ENCODE measurements at regions not wholly inside any gene's neighbourhood (a gene's known extent, or its start where the extent isn't known, plus 50 kb on each side); places are given as distances from the start of the nearest gene placed in this dataset.

DNA sequence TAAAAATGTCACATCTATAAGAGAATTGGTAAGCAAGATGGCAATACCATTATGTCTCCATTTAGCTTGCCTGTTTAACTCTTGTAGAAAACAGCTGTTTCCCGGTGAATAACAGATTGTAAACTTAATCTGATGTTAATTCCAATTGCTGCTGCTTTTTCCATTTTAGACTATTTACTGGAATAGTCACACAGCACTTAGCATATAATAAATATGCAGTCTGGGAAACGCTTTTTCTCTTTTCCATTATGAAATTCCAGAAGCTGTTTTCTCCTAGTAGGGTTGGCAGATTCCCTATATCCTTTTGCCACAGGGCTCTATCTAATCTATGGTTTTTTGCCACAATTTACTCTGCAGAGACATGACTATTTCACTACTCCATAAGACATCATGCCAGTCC lies 148.0 kb downstream of the CEMIP2 start:
- Histone ChIP-seq H3K4me3 (ENCODE audit: low read length) (no peak overlapping the region), H3K4me1 (ENCODE audit: low read length) (no peaks in the 10 kb centered on the region), H3K27ac (ENCODE audit: low read length) (no peak overlapping the region), H3K9ac (ENCODE audit: low read length) (no peak overlapping the region), H3K79me2 (ENCODE audit: low read length) (no peaks in the 10 kb centered on the region), H2AFZ (ENCODE audit: low read depth, low read length) (no peak overlapping the region), H3K36me3 (replicated peaks; ENCODE audit: low read depth, low read length) (no peaks in the 10 kb centered on the region), H3K27me3 (ENCODE audit: low read depth, low read length) (peaks cover 10% of the 10 kb centered on the region; the same call in 1 of the 2 replicates), H4K20me1 (ENCODE audit: insufficient read depth, low read length) (no peaks in the 10 kb centered on the region), H3K9me3 (ENCODE audit: insufficient read depth, low read length) (no peaks in the 10 kb centered on the region), H3K4me2 (ENCODE audit: low read length) (no peak overlapping the region)
- TF ChIP-seq, protein P1, sequence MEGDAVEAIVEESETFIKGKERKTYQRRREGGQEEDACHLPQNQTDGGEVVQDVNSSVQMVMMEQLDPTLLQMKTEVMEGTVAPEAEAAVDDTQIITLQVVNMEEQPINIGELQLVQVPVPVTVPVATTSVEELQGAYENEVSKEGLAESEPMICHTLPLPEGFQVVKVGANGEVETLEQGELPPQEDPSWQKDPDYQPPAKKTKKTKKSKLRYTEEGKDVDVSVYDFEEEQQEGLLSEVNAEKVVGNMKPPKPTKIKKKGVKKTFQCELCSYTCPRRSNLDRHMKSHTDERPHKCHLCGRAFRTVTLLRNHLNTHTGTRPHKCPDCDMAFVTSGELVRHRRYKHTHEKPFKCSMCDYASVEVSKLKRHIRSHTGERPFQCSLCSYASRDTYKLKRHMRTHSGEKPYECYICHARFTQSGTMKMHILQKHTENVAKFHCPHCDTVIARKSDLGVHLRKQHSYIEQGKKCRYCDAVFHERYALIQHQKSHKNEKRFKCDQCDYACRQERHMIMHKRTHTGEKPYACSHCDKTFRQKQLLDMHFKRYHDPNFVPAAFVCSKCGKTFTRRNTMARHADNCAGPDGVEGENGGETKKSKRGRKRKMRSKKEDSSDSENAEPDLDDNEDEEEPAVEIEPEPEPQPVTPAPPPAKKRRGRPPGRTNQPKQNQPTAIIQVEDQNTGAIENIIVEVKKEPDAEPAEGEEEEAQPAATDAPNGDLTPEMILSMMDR (IDR thresholded peaks at IDR 0.05; ENCODE audit: low read depth, low read length): no peak
- no peak for TF ChIP-seq EZH2phosphoT487 (IDR thresholded peaks at IDR 0.05; ENCODE audit: low read depth)

DNA sequence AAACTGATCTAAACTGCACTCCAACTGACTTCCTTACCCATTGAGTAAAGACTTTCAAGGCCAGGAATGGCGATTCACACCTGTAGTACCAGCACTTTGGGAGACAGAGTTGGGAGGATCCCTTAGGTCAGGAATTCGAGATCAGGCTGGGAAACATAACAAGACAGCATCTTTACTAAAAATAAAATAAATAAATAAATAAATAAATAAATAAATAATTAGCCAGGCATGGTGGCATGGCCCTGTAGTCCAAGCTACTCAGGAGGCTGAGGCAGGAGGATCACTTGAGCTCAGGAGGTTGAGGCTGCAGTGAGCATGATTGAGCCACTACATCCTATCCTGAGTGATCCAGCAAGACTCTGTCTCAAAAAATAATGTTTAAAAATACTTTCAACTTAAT lies 148.4 kb downstream of the CEMIP2 start:
- H3K4me3 ChIP-seq (ENCODE audit: low read length): no peak overlapping the region
- H3K9ac ChIP-seq (ENCODE audit: low read length): no peak overlapping the region
- peaks cover 10% of the 10 kb centered on the region; the same call in 1 of the 2 replicates for H3K27me3 ChIP-seq (ENCODE audit: low read depth, low read length)
- H2AFZ ChIP-seq (ENCODE audit: low read depth, low read length): no peak overlapping the region
- H3K36me3 ChIP-seq (replicated peaks; ENCODE audit: low read depth, low read length): no peaks in the 10 kb centered on the region
- no peaks in the 10 kb centered on the region for H3K4me1 ChIP-seq (ENCODE audit: low read length)
- no peaks in the 10 kb centered on the region for H3K79me2 ChIP-seq (ENCODE audit: low read length)
- H3K27ac ChIP-seq (ENCODE audit: low read length): no peak overlapping the region
- no peaks in the 10 kb centered on the region for H3K9me3 ChIP-seq (ENCODE audit: insufficient read depth, low read length)
- H4K20me1 ChIP-seq (ENCODE audit: insufficient read depth, low read length): no peaks in the 10 kb centered on the region
- H3K4me2 ChIP-seq (ENCODE audit: low read length): no peak overlapping the region
- TF ChIP-seq, protein P1 (IDR thresholded peaks at IDR 0.05; ENCODE audit: low read depth, low read length): no peak
- no peak for TF ChIP-seq EZH2phosphoT487 (IDR thresholded peaks at IDR 0.05; ENCODE audit: low read depth)

DNA sequence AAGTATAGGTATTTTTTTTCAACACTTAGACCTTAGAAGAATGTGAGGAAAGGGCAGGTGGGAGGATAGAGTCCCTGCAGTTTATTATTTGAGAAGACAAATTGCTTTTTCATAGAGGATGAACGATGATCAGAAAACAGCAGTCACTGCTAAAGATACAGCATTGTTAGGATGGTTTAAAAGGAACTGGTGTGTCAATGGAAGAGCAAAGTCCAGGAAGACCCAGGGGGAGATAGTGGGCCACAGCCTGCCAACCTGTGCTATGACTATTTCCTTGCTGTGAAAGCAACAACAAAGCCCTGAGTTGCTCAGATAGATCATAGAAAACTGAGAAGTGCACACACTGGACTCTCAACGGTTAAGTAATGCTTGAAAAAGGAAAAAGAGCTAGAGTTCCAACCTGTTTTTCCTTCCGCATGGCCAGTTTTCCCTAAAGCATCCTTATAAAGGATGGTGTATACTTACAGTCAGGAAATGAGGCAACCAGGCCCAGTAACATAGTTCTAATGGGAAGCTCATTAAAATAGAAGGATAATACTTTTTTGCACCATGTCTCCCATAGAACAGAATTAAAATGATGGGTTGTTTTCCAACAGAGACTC lies 153.8 kb downstream of the CEMIP2 start:
- Histone ChIP-seq H3K4me1 (ENCODE audit: low read length) (no peaks in the 10 kb centered on the region), H3K27ac (ENCODE audit: low read length) (no peak overlapping the region), H3K4me3 (ENCODE audit: low read length) (no peak overlapping the region), H3K9me3 (ENCODE audit: insufficient read depth, low read length) (no peaks in the 10 kb centered on the region), H3K9ac (ENCODE audit: low read length) (no peak overlapping the region), H3K36me3 (replicated peaks; ENCODE audit: low read depth, low read length) (no peaks in the 10 kb centered on the region), H2AFZ (ENCODE audit: low read depth, low read length) (no peak overlapping the region), H3K79me2 (ENCODE audit: low read length) (no peaks in the 10 kb centered on the region), H3K27me3 (ENCODE audit: low read depth, low read length) (no peaks in the 10 kb centered on the region), H3K4me2 (ENCODE audit: low read length) (no peak overlapping the region), H4K20me1 (ENCODE audit: insufficient read depth, low read length) (no peaks in the 10 kb centered on the region)
- TF ChIP-seq, protein P1 (IDR thresholded peaks at IDR 0.05; ENCODE audit: low read depth, low read length): no peak
- no peak for TF ChIP-seq EZH2phosphoT487 (IDR thresholded peaks at IDR 0.05; ENCODE audit: low read depth)

DNA sequence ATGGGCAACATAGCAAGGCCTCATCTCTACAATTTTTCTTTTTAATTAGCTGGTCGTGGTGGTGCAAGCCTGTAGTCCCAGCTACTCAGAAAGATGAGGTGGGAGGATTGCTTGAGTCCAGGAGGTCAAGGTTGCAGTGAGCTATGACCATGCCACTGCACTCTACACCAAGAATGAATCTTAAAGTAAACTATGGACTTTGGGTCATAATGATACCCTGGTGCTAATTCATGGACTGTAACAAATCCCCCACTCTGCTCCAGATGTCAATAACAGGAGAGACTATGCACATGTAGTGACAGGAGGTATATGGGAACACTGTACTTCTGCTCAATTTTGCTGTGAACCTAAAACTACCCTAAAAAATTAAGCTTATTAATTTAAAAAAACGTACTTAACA lies 155.4 kb downstream of the CEMIP2 start:
- Histone ChIP-seq H2AFZ (ENCODE audit: low read depth, low read length) (no peak overlapping the region), H3K27ac (ENCODE audit: low read length) (no peak overlapping the region), H3K79me2 (ENCODE audit: low read length) (no peaks in the 10 kb centered on the region), H3K4me1 (ENCODE audit: low read length) (no peaks in the 10 kb centered on the region), H3K27me3 (ENCODE audit: low read depth, low read length) (0 out of 2 replicates have a peak, but pooled peaks cover under 1% of the 10 kb centered on the region), H3K4me2 (ENCODE audit: low read length) (no peak overlapping the region), H3K9me3 (ENCODE audit: insufficient read depth, low read length) (no peaks in the 10 kb centered on the region), H3K9ac (ENCODE audit: low read length) (no peak overlapping the region), H4K20me1 (ENCODE audit: insufficient read depth, low read length) (no peaks in the 10 kb centered on the region), H3K36me3 (replicated peaks; ENCODE audit: low read depth, low read length) (no peaks in the 10 kb centered on the region), H3K4me3 (ENCODE audit: low read length) (no peak overlapping the region)
- TF ChIP-seq EZH2phosphoT487 (IDR thresholded peaks at IDR 0.05; ENCODE audit: low read depth): no peak
- TF ChIP-seq, protein P1 (IDR thresholded peaks at IDR 0.05; ENCODE audit: low read depth, low read length): no peak

Measured in OCI-LY3 (cell line).